Right renal pelvis (tissue), 4 donors: ENCODE measurements at regions not wholly inside any gene's neighbourhood (a gene's known extent, or its start where the extent isn't known, plus 50 kb on each side); places are given as distances from the start of the nearest gene placed in this dataset.
"Not testable (repeated sequence)": the region's sequence is repeated elsewhere in the genome, so short reads cannot be mapped to it uniquely, and the experiment has no call there.

Experiments
- DNase-seq, 4 donors: peaks; one replicate each; pipeline ENCODE4 v3.0.0-alpha.2; 2013; ENCODE audit warnings: low read depth in 4 of 4, low spot score in 3 of 4, missing footprints in 1 of 4

GRCh38 chr19:30966486-30966885 is 382.8 kb downstream of the TSHZ3 start:
- no peak for DNase-seq

GRCh38 chr19:30959011-30959410 is 390.2 kb downstream of the TSHZ3 start:
- no peak for DNase-seq

- DNase-seq = no peak
Measured at GRCh38 chr19:30955112-30956104, 393.8 kb downstream of the TSHZ3 start.

DNA sequence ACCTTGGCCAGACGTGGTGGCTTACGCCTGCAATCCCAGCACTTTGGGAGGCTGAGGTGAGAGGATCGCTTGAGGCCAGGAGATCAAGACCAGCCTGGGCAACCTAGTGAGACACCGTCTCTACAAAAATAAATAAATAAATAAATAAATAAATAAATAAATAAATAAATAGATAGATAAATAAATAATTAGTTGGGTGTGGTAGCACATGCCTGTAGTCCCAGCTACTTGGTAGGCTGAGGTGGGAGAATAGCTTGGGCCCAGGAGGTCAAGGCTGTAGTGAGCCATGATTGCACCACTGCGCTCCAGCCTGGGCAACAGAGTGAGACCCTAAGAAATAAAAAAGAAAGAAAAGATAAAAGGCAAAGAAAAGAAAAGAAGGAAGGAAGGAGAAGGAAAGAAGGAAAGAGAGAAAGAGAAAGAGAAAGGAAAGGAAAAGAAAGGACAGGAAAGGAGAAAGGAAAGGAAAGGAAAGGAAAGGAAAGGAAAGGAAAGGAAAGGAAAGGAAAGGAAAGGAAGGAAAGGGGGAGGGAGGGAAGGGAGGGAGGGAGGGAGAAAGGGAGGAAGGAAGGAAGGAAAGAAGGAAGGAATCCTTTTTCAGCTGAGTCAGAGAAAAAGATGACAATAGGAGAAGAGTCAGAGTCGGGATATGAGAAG is 404.8 kb downstream of the TSHZ3 start:
- not testable (repeated sequence) for DNase-seq

DNA sequence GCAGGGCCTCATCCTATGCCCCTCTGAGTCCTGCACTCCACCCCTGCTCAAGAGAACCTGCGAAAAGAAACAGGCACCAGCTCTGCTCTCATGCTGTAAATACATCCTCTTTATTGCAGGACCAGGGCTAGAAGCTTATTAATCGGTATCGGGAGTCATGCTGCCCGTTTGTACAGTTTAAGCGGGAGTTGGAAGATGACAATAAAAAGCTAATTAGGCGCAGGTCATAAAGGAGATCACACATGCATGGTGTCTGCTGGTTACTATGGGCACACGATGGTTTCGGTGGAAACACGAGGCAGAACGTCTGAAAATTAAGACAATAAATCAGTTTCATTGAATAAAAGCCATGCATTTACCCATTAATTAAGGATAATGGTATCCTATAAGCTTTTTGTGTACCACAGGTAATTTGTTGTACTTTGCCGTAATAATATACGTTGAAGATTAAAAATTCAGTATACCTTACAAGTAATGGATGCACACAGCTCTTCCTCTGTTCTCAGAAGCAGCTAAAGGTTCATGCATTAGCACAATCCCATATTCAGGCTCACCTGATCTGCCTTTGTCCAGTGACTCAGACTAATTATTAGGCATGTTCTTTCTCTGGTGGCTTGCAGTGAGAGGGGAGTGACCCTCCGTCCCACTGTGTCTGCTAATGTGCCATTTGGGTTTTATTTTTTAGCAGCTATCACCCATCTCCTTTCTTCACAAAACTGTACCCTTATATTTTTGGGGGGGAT is 406.0 kb downstream of the TSHZ3 start:
- no peak for DNase-seq

GRCh38 chr19:30942636-30943035 is 406.6 kb downstream of the TSHZ3 start:
- no peak for DNase-seq

DNA sequence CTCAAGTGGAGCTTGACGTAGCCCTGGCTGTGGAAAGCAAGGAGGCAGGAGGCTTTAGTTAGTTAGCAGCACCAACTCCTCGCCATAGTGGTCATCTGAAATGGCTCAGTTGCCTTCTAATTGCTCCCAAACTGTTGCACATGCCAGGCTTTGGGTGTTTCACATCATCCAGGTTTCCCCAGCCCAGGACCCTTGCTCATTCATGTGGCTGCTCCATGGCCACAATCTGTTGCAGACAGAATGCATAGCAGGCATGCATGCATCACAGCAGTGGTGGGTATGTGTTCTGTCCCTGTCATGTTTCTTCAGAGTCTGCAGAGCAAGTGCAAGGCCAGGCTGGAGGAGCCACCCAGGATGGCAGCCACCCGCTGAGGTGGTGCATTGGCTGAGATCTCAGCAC is 407.6 kb downstream of the TSHZ3 start:
- no peak for DNase-seq

- no peak for DNase-seq
Measured at GRCh38 chr19:30936276-30936675, 413.0 kb downstream of the TSHZ3 start.

DNA sequence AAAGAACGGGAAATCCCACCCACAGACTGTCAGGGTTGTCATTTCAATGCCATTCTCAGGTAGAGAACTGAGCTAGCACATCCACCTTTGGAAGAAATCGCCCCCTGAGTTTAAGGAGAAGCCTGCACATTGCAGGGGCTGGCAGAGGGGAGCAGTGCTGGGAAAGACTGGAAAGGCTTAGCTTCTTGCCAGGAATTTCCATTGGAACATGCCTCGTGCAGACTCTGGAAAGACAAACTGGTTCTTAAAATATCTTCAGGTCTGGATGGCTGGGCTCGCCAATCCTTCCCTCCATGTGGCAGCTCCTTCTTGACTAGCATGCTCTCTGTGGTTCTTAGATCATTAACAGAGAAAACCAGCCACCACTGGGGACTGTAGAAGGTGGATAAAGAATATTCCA is 414.1 kb downstream of the TSHZ3 start:
- DNase-seq = no peak

GRCh38 chr19:30933454-30933853 is 415.8 kb downstream of the TSHZ3 start:
- DNase-seq = not testable (repeated sequence)

DNA sequence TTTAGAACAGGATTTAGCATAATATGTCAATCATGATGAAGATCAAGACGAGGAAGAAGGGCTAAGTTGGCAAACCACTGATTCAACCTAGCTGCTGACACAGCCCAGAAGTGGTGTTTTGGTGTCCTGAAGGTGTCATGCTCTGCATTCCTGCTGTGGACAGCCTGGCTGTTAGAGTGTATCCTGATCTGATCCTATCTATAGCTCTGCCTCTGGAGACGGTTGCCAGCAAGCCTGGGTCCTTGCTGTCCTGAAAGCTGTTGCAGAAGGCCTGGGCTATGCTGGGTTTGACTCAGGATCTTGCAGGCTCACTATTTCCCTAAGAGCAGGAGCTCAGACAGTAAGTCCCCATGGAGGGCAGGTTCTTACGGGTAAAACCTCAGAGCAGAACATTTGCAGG is 416.4 kb downstream of the TSHZ3 start:
- DNase-seq = no peak

- no peak for DNase-seq
Measured at GRCh38 chr19:30930941-30931706, 418.1 kb downstream of the TSHZ3 start.

GRCh38 chr19:30927705-30928104 is 421.5 kb downstream of the TSHZ3 start:
- no peak for DNase-seq

DNA sequence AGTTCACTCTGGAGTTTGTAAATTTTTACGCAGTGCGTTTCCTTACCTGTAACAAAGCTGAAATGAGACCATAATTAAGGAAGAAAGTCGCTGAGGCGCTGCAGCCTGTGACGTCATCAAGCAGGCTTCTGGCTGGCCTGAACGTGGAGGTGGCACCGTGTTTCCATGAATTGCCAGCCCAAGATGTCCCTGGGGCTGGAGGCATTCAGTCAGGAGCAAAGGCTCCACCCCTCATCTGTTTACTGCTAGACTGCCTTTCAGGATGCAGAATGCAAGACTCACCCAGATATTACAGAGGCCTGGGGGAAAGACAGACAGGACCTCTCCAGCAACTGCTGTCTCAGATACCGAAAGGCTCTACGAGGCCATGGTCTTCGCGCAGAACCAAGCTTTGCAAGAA is 424.6 kb downstream of the TSHZ3 start:
- no peak for DNase-seq

GRCh38 chr19:30924069-30924636 is 425.1 kb downstream of the TSHZ3 start:
- no peak for DNase-seq

- DNase-seq = no peak
Measured at GRCh38 chr19:30923621-30924020, 425.6 kb downstream of the TSHZ3 start.

- no peak for DNase-seq
Measured at GRCh38 chr19:30923096-30923495, 426.1 kb downstream of the TSHZ3 start.

- DNase-seq = no peak
Measured at GRCh38 chr19:30920222-30920621, 429.0 kb downstream of the TSHZ3 start.

- no peak for DNase-seq
Measured at GRCh38 chr19:30919737-30920136, 429.5 kb downstream of the TSHZ3 start.

DNA sequence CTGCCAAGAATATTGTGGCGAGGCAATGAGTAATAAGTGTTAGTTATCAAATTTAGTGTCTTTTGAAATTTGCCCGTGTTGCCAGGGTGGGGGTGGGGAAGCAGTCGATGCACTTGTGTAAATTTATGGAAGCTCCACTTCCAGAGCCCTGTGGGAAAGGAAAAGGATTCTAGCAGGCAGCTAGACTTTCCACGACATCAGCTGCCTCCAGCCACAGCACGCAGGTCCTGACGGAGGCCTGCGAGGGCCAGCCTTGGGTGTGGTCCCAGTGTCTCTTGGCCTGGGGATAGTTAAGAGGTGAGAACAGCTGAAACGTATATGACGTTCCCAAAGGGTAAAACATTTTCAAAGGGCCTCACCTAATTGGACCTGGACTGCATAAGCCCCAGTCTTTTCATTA is 433.0 kb downstream of the TSHZ3 start:
- no peak for DNase-seq
